ENCODE measurements at regions not wholly inside any gene's neighbourhood (a gene's known extent, or its start where the extent isn't known, plus 50 kb on each side); places are given as distances from the start of the nearest gene placed in this dataset.

DNA sequence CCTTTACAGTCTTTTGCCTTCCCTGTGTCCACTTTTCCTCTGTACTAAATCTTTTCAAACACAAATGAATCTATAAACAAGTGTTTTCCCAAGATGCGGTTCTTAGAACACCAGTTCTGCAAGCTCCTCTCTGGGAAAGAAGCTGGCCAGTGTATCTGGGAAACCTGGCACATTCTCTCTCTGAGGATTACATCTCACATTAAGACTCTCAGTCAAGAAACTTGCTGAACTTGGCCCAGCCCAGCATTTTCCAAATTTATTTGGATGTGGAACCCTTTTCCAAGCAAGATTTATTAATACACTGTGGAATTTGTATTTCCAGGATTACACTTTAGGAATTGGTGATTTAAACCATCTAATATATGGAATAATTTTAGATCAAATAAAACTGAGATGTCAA lies 105.7 kb downstream of the ZNF281 start:
- TF ChIP-seq, protein P1, sequence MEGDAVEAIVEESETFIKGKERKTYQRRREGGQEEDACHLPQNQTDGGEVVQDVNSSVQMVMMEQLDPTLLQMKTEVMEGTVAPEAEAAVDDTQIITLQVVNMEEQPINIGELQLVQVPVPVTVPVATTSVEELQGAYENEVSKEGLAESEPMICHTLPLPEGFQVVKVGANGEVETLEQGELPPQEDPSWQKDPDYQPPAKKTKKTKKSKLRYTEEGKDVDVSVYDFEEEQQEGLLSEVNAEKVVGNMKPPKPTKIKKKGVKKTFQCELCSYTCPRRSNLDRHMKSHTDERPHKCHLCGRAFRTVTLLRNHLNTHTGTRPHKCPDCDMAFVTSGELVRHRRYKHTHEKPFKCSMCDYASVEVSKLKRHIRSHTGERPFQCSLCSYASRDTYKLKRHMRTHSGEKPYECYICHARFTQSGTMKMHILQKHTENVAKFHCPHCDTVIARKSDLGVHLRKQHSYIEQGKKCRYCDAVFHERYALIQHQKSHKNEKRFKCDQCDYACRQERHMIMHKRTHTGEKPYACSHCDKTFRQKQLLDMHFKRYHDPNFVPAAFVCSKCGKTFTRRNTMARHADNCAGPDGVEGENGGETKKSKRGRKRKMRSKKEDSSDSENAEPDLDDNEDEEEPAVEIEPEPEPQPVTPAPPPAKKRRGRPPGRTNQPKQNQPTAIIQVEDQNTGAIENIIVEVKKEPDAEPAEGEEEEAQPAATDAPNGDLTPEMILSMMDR (conservative IDR thresholded peaks at IDR 0.05 in 1 of 2, IDR thresholded peaks at IDR 0.05 in 1 of 2; ENCODE audit: extremely low read depth in 1 of 2, insufficient read depth in 1 of 2, low read depth in 1 of 2, low read length in 2 of 2) = no peak
- no peak for TF ChIP-seq EZH2 (IDR thresholded peaks at IDR 0.05; ENCODE audit: borderline replicate concordance, low read length)
